GM12801 (cell line): ENCODE measurements at regions not wholly inside any gene's neighbourhood (a gene's known extent, or its start where the extent isn't known, plus 50 kb on each side); places are given as distances from the start of the nearest gene placed in this dataset.

Source experiments
- TF ChIP-seq, protein P1 (sequence below): IDR thresholded peaks from one replicate; pipeline ENCODE4 v1.5.1; 2011; ENCODE audit warnings: control low read depth; ENCODE audit not compliant: insufficient read length; ENCODE audit errors: extremely low read depth

DNA sequence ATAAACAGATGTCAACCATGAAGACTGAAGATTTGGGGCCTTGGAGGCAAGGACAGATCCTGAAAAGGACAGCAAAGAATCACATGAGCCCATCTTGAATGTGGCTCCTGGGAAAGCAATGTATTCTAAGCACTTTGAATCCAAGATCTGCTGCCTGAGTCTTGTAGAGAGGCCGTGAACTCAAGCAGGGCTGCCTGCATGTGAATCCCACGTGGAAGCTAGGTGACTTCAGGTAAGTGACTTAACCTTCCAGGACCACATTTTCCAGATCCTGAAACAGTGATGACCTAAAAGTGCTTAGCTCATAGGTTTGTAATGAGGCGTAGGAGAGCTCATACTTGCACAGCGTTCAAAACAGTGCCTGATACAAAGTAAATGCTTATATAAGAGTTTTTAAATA is 373.0 kb upstream of the SALL1 start:
- TF ChIP-seq, protein P1, sequence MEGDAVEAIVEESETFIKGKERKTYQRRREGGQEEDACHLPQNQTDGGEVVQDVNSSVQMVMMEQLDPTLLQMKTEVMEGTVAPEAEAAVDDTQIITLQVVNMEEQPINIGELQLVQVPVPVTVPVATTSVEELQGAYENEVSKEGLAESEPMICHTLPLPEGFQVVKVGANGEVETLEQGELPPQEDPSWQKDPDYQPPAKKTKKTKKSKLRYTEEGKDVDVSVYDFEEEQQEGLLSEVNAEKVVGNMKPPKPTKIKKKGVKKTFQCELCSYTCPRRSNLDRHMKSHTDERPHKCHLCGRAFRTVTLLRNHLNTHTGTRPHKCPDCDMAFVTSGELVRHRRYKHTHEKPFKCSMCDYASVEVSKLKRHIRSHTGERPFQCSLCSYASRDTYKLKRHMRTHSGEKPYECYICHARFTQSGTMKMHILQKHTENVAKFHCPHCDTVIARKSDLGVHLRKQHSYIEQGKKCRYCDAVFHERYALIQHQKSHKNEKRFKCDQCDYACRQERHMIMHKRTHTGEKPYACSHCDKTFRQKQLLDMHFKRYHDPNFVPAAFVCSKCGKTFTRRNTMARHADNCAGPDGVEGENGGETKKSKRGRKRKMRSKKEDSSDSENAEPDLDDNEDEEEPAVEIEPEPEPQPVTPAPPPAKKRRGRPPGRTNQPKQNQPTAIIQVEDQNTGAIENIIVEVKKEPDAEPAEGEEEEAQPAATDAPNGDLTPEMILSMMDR = no peak

DNA sequence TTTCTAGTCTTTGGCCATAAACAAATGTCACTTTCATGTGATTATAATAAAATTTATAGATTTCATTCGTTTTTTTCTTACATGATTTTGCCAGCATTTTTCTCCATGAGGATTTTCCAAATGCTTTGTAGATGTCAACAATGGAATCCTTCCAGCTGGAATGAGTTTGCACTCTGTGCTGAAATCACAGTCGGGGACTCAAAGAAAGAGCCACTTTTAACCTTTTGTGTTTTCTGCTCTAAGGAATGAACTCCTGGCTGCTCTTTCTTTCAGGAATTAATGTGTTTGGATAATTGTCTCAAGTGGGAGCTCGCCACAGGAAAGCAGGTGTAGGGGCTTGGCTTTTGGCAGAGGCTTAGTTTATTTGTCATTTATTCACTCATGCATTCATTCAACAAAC is 372.3 kb upstream of the SALL1 start:
- TF ChIP-seq, protein P1 = no peak

DNA sequence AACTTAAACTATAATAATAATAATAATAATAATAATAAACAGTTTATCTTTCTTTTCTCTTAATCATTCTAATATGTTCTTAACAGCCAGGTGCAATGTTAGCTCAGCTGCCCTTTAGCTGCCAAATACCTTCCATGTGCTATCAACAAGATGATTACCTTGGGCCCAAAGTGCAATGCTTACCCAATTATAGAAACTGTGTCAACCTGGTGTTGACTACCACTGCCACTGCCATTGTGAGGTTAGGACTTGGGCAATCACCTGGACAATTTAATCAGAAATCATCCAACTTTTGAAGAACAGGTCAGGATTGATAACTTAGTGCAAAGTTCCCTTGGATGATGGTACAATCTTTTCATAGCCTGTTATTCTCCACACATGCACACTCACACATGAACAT is 371.8 kb upstream of the SALL1 start:
- TF ChIP-seq, protein P1 = no peak

DNA sequence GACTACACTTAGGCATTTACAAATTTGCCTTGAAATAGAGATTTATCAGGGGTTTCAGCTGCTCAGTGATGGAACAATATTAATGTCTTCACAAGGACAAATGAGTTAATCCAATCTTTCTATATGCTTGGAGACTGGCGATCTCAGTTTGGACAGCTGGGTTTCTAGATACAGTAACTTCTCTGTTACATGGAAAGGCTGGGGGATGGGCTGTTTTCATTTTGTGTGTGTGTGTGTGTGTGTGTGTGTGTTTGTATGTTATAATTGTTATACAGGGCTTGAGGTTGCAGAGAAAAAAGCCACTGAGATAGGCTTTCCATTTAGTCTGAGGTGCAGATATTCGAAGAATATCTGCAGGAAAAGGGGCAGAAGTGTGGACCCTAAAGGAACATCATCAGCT is 359.3 kb upstream of the SALL1 start:
- TF ChIP-seq, protein P1 = no peak

DNA sequence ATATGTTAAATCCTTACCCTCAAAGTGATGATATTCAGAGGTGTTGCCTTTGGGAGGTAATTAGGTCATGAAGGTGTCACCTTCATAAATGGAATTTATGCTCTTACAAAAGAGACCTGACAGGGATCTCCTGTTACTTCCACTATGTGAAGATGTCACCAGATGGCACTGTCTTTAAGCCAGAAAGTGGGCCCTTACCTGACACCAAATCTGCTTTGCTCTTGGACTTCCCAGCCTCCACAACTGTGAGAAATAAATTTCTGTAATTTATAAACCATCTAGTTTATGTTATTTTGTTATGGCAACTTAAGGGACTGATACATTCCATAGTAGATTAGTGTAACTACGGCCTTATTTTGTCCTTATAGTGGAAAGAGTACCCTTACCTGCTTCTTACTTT is 358.3 kb upstream of the SALL1 start:
- TF ChIP-seq, protein P1 = no peak

DNA sequence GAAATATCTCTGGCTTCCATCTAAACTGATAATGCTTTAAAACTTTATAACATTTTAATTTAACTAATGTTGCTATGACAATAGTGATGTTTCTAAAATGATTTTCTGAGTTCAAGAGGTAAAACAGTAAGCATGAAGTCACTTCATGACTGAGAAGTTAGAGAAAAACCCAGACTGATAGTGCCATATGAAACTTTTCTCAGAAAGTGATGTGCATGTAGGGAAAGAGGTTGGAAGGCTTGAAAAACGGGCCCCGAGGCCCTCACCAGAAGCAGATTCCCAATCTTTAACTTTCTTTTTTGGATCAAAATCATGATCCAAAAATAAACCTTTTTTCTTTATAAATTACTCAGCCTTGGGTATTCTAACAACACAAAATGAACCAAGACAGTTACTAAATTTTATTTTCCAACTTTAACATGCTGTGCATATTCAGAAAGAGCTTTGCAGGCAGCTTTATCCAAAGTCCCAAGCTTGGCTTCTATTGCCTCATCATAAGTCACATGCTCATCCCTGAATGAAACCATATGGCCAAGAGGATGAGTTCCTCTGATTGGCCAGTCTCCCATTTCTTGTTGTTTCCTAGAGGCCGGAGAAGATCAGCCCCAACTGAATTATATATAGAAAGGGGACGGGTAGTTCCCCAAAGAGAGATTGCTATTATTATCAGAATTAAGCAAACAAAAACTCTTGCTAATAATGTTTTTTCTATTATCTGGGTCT is 357.6 kb upstream of the SALL1 start:
- TF ChIP-seq, protein P1 = no peak

DNA sequence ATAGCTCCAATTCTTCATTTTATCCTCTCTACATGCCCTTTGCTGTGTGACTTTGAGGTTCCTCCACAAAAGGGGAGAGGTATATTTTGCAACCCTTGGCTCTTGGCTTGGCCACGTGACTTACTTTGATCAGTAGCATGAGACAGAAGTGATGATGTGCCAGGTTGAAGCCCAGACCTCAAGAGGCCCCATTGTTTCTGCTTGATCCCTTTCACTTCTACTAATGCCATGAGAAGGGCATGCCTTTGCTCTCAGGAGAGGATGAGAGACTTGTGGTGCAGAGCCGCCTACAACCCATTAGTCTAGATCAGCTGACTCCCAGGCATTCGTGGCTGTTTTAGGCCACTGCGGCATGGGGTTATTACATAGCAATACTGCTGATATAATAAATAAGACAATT is 356.2 kb upstream of the SALL1 start:
- TF ChIP-seq, protein P1 = no peak
